H1 (cell line): ENCODE measurements at regions not wholly inside any gene's neighbourhood (a gene's known extent, or its start where the extent isn't known, plus 50 kb on each side); places are given as distances from the start of the nearest gene placed in this dataset.

Experiments used
- ATF3 ChIP-seq: IDR thresholded peaks from 2 replicates; pipeline ENCODE4 v1.6.1; 2011; ENCODE audit warnings: low read depth, mild to moderate bottlenecking, low read length; ENCODE audit not compliant: insufficient read depth
- BCL11A ChIP-seq, 2 experiments: IDR thresholded peaks; one replicate each; pipeline ENCODE4 v1.6.1; 2011; ENCODE audit warnings: low read depth in 2 of 2, low read length in 2 of 2, mild to moderate bottlenecking in 2 of 2
- CHD7 ChIP-seq: fragments of 300-600 bp; sonication (generic); IDR thresholded peaks from 2 replicates; pipeline ENCODE4 v1.7.1; 2012; ENCODE audit warnings: low read length, moderate library complexity, mild to moderate bottlenecking, inconsistent platforms; ENCODE audit not compliant: insufficient replicate concordance
- E2F6 ChIP-seq: IDR thresholded peaks from 2 replicates; pipeline ENCODE4 v1.6.1; 2012; ENCODE audit warnings: inconsistent platforms
- POLR2AphosphoS5 ChIP-seq: IDR thresholded peaks from 2 replicates; pipeline ENCODE4 v1.6.1; 2011; ENCODE audit warnings: low read depth, low read length
- SP4 ChIP-seq: IDR thresholded peaks from 2 replicates; pipeline ENCODE4 v1.6.1; 2012; ENCODE audit warnings: low read length, inconsistent platforms
- SRF ChIP-seq: IDR thresholded peaks from 2 replicates; pipeline ENCODE4 v1.6.1; 2011; ENCODE audit warnings: mild to moderate bottlenecking, low read depth, low read length, moderate library complexity
- TEAD4 ChIP-seq: IDR thresholded peaks from 2 replicates; pipeline ENCODE4 v1.6.1; 2012; ENCODE audit warnings: low read depth, low read length, inconsistent platforms, mixed read lengths

GRCh38 chr18:10029711-10030110 is 115.9 kb downstream of the VAPA start (continued):
- TF ChIP-seq CHD7 (no peak), SP4 (no peak), SRF (no peak), POLR2AphosphoS5 (no peak), E2F6 (no peak), BCL11A (IDR thresholded peaks at IDR 0.05; ENCODE audit: low read depth in 2 of 2, low read length in 2 of 2) (no peak), TEAD4 (no peak), ATF3 (no peak)
